HepG2 (cell line): ENCODE measurements at regions not wholly inside any gene's neighbourhood (a gene's known extent, or its start where the extent isn't known, plus 50 kb on each side); places are given as distances from the start of the nearest gene placed in this dataset.

ENCODE experiments used
- ATAC-seq: fragments of 200-7000 bp; cut with Tn5 transposase; 3 replicates; pipeline ENCODE4 v1.9.1; 2020; ENCODE audit warnings: mild to moderate bottlenecking, moderate library complexity
- BruUV-seq: library from RNA; stranded (reverse); fragments of 400-500 nt; replicated peaks from 2 replicates; lab custom pipeline; 2021; lab: Mats Ljungman, UMichigan
- CTCF ChIA-PET: fragments of 300-600 bp; formaldehyde crosslinking; extraction: SDS; loops from one replicate; lab custom pipeline; 2021; ENCODE audit warnings: low total read pairs, inconsistent platforms, low intra/inter-chr PET ratio; lab: Yijun Ruan, JAX
- POLR2A ChIA-PET: fragments of 350-600 bp; sonication (Branson Sonifier 250); formaldehyde crosslinking; loops from one replicate; lab custom pipeline; 2020; ENCODE audit warnings: antibody characterized with exemption, inconsistent platforms; lab: Yijun Ruan, JAX
- DNase-seq: peaks from one replicate; pipeline ENCODE4 v3.0.0-alpha.2; 2015; ENCODE audit warnings: low spot score
- FAIRE-seq: peaks from 3 replicates; lab custom pipeline; 2011; peaks lifted over from hg19 to GRCh38; lab: Jason Lieb, UNC
- H2AFZ ChIP-seq: one replicate; pipeline ENCODE4 v1.6.1; 2011; ENCODE audit warnings: low read length, inconsistent platforms
- H3K27ac ChIP-seq: fragments of 300-600 bp; 3 replicates; pipeline ENCODE4 v1.8.0; 2011; ENCODE audit warnings: mixed run types, mild to moderate bottlenecking, mixed read lengths, low read length, inconsistent platforms; ENCODE audit not compliant: insufficient read depth; ENCODE audit errors: extremely low read length
- H3K27me3 ChIP-seq, 2 experiments: fragments of 200-600 bp in 1 of 2; 2 replicates in 1 of 2; 3 replicates in 1 of 2; pipeline versions ENCODE4 v1.6.0 to v1.8.0; 2011; ENCODE audit warnings: low read length in 2 of 2, mild to moderate bottlenecking in 2 of 2, moderate library complexity in 2 of 2, inconsistent platforms in 1 of 2; ENCODE audit not compliant: insufficient read depth in 2 of 2, control insufficient read depth in 1 of 2
- H3K36me3 ChIP-seq, 2 experiments: fragments of 200-600 bp in 1 of 2; replicated peaks in 1 of 2; 2 replicates in 1 of 2; 3 replicates in 1 of 2; pipeline versions ENCODE4 v1.5.1 to v1.8.0; 2011; ENCODE audit warnings: low read length in 2 of 2, inconsistent platforms in 1 of 2; ENCODE audit not compliant: insufficient read depth in 2 of 2, control insufficient read depth in 1 of 2
- H3K4me1 ChIP-seq: 2 replicates; pipeline ENCODE4 v1.5.1; 2012; ENCODE audit warnings: low read length, inconsistent platforms; ENCODE audit not compliant: insufficient read depth
- H3K4me2 ChIP-seq: 2 replicates; pipeline ENCODE4 v1.6.0; 2011; ENCODE audit warnings: low read depth, low read length, inconsistent platforms
- H3K4me3 ChIP-seq, 3 experiments: fragments of 200-600 bp in 1 of 3; sonication (generic), shearing (Covaris generic) in 1 of 3; replicated peaks in 1 of 3; 2 replicates each; pipeline ENCODE4 v1.5.1; 2011 to 2016; ENCODE audit warnings: low read length in 3 of 3, inconsistent platforms in 2 of 3, low read depth in 2 of 3, mild to moderate bottlenecking in 2 of 3, control low read depth in 1 of 3, mixed read lengths in 1 of 3; ENCODE audit not compliant: insufficient read depth in 1 of 3
- H3K79me2 ChIP-seq: one replicate; pipeline ENCODE4 v1.6.1; 2011; ENCODE audit warnings: low read length, inconsistent platforms; ENCODE audit not compliant: insufficient read depth
- H3K9ac ChIP-seq: 2 replicates; pipeline ENCODE4 v1.6.0; 2011; ENCODE audit warnings: mild to moderate bottlenecking, low read depth, low read length, inconsistent platforms; ENCODE audit not compliant: insufficient read depth
- H3K9me3 ChIP-seq: 2 replicates; pipeline ENCODE4 v1.5.1; 2012; ENCODE audit warnings: mild to moderate bottlenecking, low read length
- H4K20me1 ChIP-seq: 2 replicates; pipeline ENCODE4 v1.6.0; 2011; ENCODE audit warnings: inconsistent platforms, mild to moderate bottlenecking, low read length, moderate library complexity; ENCODE audit not compliant: insufficient read depth
- ATF7 ChIP-seq, 2 experiments: fragments of 450-650 bp in 1 of 2; sonication (generic) in 1 of 2; formaldehyde crosslinking in 1 of 2; IDR thresholded peaks; 2 replicates each; pipeline versions ENCODE4 v1.4.0 to v1.6.1; 2016 to 2020; ENCODE audit warnings: antibody characterized with exemption in 1 of 2, mild to moderate bottlenecking in 1 of 2, missing genetic modification reagents in 1 of 2
- ELF1 ChIP-seq: sonication (generic); formaldehyde crosslinking; IDR thresholded peaks from 2 replicates; pipeline ENCODE4 v1.4.0; 2020; ENCODE audit warnings: missing genetic modification reagents
- FOSL2 ChIP-seq: sonication (generic); formaldehyde crosslinking; IDR thresholded peaks from 2 replicates; pipeline ENCODE4 v1.4.0; 2020; ENCODE audit warnings: missing genetic modification reagents
- HNRNPK ChIP-seq: fragments of 200-400 bp; formaldehyde crosslinking; IDR thresholded peaks from 2 replicates; pipeline ENCODE4 v1.6.1; 2018; ENCODE audit warnings: low read length, low read depth, moderate library complexity, mild to moderate bottlenecking; ENCODE audit not compliant: poor library complexity, severe bottlenecking
- IKZF4 ChIP-seq: sonication (generic); formaldehyde crosslinking; IDR thresholded peaks from 2 replicates; pipeline ENCODE4 v1.5.1; 2020; ENCODE audit warnings: borderline replicate concordance, mild to moderate bottlenecking, low read depth, missing genetic modification reagents; ENCODE audit errors: not compliant biosample characterization
- RNF219 ChIP-seq: sonication (generic); formaldehyde crosslinking; IDR thresholded peaks from 2 replicates; pipeline ENCODE4 v1.5.0; 2020; ENCODE audit warnings: mild to moderate bottlenecking, missing genetic modification reagents
- SMAD3 ChIP-seq: sonication (generic); formaldehyde crosslinking; IDR thresholded peaks from 2 replicates; pipeline ENCODE4 v1.4.0; 2020; ENCODE audit warnings: missing genetic modification reagents
- SNAPC5 ChIP-seq: sonication (generic); formaldehyde crosslinking; IDR thresholded peaks from 2 replicates; pipeline ENCODE4 v1.8.1; 2023; ENCODE audit warnings: mild to moderate bottlenecking, missing genetic modification reagents, borderline replicate concordance
- ZBTB20 ChIP-seq: sonication (generic); formaldehyde crosslinking; IDR thresholded peaks from 2 replicates; pipeline ENCODE4 v1.8.1; 2023; ENCODE audit warnings: missing genetic modification reagents, low read depth, mild to moderate bottlenecking, borderline replicate concordance
- ZBTB4 ChIP-seq: sonication (generic); formaldehyde crosslinking; IDR thresholded peaks from 2 replicates; pipeline ENCODE4 v1.4.0; 2020; ENCODE audit warnings: missing genetic modification reagents, mild to moderate bottlenecking, borderline replicate concordance
- ZC3H13 ChIP-seq: sonication (generic); formaldehyde crosslinking; IDR thresholded peaks from 2 replicates; pipeline ENCODE4 v1.8.1; 2023; ENCODE audit warnings: mild to moderate bottlenecking, missing genetic modification reagents, moderate library complexity
- ZMYM3 ChIP-seq: sonication (generic); formaldehyde crosslinking; IDR thresholded peaks from 2 replicates; pipeline ENCODE4 v1.5.1; 2020; ENCODE audit warnings: mild to moderate bottlenecking, missing genetic modification reagents
- ZNF33B ChIP-seq: sonication (generic); formaldehyde crosslinking; IDR thresholded peaks from 2 replicates; pipeline ENCODE4 v1.5.1; 2020; ENCODE audit warnings: mild to moderate bottlenecking, missing genetic modification reagents
- ZNF430 ChIP-seq: sonication (generic); formaldehyde crosslinking; IDR thresholded peaks from 2 replicates; pipeline ENCODE4 v1.9.0; 2021; ENCODE audit warnings: mild to moderate bottlenecking, missing genetic modification reagents
- ZNF543 ChIP-seq: sonication (generic); formaldehyde crosslinking; IDR thresholded peaks from 2 replicates; pipeline ENCODE4 v1.4.0; 2020; ENCODE audit warnings: mild to moderate bottlenecking, missing genetic modification reagents
- ZNF567 ChIP-seq: sonication (generic); formaldehyde crosslinking; IDR thresholded peaks from 2 replicates; pipeline ENCODE4 v1.8.1; 2023; ENCODE audit warnings: mild to moderate bottlenecking, missing genetic modification reagents, borderline replicate concordance
- ZNF777 ChIP-seq: sonication (generic); formaldehyde crosslinking; IDR thresholded peaks from 2 replicates; pipeline ENCODE4 v1.4.0; 2020; ENCODE audit warnings: missing genetic modification reagents
- WGBS: methylation state at CpG from one replicate; pipeline ENCODE4 v1.1.6; 2017; ENCODE audit warnings: low lambda C conversion rate; 5-methylcytosine and 5-hydroxymethylcytosine counted together
- in situ Hi-C: cut with HindIII; loops from 2 replicates; pipeline ENCODE4 v1.10.0; 2017; ENCODE audit warnings: low pct_unique_long_range_greater_than_20kb; ENCODE audit not compliant: extremely low pct_ligation_motif_present
- intact Hi-C: fragments of 100-400 bp; cut with micrococcal nuclease; formaldehyde crosslinking; loops from one replicate; pipeline ENCODE4 v1.10.0; 2022; ENCODE audit not compliant: unreplicated experiment
- TF ChIP-seq, protein P1 (sequence below): fragments of 450-650 bp; IDR thresholded peaks from 2 replicates; pipeline ENCODE4 v1.6.1; 2017; ENCODE audit warnings: mild to moderate bottlenecking

GRCh38 chr1:60727552-60727951, 354.8 kb upstream of the NFIA start:
- no peak overlapping the region for H3K4me2 ChIP-seq
- BruUV-seq, result no TSS peak
- POLR2A ChIA-PET, result no interaction called here
- no peaks in the 10 kb centered on the region for H3K36me3 ChIP-seq
- H2AFZ ChIP-seq, result no peak overlapping the region
- CTCF ChIA-PET, result no interaction called here
- in situ Hi-C loops (no loop called here), intact Hi-C loops (no loop called here)
- no peaks in the 10 kb centered on the region for H4K20me1 ChIP-seq
- no peak for DNase-seq
- no peak for ATAC-seq
- H3K9ac ChIP-seq, result no peak overlapping the region
- H3K27me3 ChIP-seq, result no peaks in the 10 kb centered on the region
- H3K79me2 ChIP-seq, result no peaks in the 10 kb centered on the region
- no peak overlapping the region for H3K4me3 ChIP-seq
- H3K9me3 ChIP-seq, result no peaks in the 10 kb centered on the region
- H3K27ac ChIP-seq, result no peak overlapping the region
- WGBS, result 81% methylated on average over 1 of the region's 1 CpG
- FAIRE-seq, result no peak
- peaks cover 6% of the 10 kb centered on the region for H3K4me1 ChIP-seq
- no peak for TF ChIP-seq RNF219 (CRISPR knock-in tag)
- TF ChIP-seq SMAD3, result no peak
- TF ChIP-seq ZNF430 (CRISPR knock-in tag), result no peak
- TF ChIP-seq HNRNPK, result no peak
- TF ChIP-seq FOSL2 (CRISPR knock-in tag), result no peak
- no peak for TF ChIP-seq ZBTB4 (CRISPR knock-in tag)
- no peak for TF ChIP-seq SNAPC5 (CRISPR knock-in tag)
- TF ChIP-seq ZBTB20, result no peak
- TF ChIP-seq ZNF33B, result no peak
- no peak for TF ChIP-seq IKZF4 (CRISPR knock-in tag)
- no peak for TF ChIP-seq ELF1
- no peak for TF ChIP-seq ZNF543 (CRISPR knock-in tag)
- no peak for TF ChIP-seq ZNF777
- TF ChIP-seq, protein P1, sequence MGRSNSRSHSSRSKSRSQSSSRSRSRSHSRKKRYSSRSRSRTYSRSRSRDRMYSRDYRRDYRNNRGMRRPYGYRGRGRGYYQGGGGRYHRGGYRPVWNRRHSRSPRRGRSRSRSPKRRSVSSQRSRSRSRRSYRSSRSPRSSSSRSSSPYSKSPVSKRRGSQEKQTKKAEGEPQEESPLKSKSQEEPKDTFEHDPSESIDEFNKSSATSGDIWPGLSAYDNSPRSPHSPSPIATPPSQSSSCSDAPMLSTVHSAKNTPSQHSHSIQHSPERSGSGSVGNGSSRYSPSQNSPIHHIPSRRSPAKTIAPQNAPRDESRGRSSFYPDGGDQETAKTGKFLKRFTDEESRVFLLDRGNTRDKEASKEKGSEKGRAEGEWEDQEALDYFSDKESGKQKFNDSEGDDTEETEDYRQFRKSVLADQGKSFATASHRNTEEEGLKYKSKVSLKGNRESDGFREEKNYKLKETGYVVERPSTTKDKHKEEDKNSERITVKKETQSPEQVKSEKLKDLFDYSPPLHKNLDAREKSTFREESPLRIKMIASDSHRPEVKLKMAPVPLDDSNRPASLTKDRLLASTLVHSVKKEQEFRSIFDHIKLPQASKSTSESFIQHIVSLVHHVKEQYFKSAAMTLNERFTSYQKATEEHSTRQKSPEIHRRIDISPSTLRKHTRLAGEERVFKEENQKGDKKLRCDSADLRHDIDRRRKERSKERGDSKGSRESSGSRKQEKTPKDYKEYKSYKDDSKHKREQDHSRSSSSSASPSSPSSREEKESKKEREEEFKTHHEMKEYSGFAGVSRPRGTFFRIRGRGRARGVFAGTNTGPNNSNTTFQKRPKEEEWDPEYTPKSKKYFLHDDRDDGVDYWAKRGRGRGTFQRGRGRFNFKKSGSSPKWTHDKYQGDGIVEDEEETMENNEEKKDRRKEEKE, result no peak
- TF ChIP-seq ZNF567, result no peak
- TF ChIP-seq ZMYM3 (CRISPR knock-in tag), result no peak
- TF ChIP-seq ATF7 (IDR thresholded peaks at IDR 0.05), result no peak
- no peak for TF ChIP-seq ATF7 (CRISPR knock-in tag; IDR thresholded peaks at IDR 0.05)
- TF ChIP-seq ZC3H13 (CRISPR knock-in tag), result no peak
